ENCODE measurements at regions not wholly inside any gene's neighbourhood (a gene's known extent, or its start where the extent isn't known, plus 50 kb on each side); places are given as distances from the start of the nearest gene placed in this dataset.

DNA sequence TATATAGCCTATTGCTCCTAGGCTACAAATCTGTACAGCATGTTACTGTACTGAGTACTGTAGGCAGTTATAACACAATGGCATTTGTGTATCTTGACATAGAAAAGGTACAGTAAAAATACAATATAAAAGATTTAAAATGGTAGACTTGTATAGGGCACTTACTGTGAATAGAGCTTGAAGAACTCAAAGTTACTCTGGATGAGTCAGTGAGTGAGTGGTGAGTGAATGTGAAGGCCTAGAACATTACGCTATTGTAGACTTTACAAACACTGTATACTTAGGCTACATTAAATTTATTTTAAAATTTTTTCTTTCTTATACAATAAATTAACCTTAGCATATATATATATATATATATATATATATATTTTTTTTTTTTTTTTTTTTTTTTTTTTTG is 140.0 kb upstream of the UBE2E1 start (continued):
- TF ChIP-seq, protein P1, sequence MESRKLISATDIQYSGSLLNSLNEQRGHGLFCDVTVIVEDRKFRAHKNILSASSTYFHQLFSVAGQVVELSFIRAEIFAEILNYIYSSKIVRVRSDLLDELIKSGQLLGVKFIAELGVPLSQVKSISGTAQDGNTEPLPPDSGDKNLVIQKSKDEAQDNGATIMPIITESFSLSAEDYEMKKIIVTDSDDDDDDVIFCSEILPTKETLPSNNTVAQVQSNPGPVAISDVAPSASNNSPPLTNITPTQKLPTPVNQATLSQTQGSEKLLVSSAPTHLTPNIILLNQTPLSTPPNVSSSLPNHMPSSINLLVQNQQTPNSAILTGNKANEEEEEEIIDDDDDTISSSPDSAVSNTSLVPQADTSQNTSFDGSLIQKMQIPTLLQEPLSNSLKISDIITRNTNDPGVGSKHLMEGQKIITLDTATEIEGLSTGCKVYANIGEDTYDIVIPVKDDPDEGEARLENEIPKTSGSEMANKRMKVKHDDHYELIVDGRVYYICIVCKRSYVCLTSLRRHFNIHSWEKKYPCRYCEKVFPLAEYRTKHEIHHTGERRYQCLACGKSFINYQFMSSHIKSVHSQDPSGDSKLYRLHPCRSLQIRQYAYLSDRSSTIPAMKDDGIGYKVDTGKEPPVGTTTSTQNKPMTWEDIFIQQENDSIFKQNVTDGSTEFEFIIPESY (IDR thresholded peaks at IDR 0.05): no peak
- TF ChIP-seq GABPA (IDR thresholded peaks at IDR 0.05 in 1 of 2, conservative IDR thresholded peaks at IDR 0.05 in 1 of 2): no peak
- TF ChIP-seq JUND (IDR thresholded peaks at IDR 0.05): no peak
- no peak for TF ChIP-seq YY1 (IDR thresholded peaks at IDR 0.05)
- TF ChIP-seq, protein P2, sequence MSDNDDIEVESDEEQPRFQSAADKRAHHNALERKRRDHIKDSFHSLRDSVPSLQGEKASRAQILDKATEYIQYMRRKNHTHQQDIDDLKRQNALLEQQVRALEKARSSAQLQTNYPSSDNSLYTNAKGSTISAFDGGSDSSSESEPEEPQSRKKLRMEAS (IDR thresholded peaks at IDR 0.05): no peak

DNA sequence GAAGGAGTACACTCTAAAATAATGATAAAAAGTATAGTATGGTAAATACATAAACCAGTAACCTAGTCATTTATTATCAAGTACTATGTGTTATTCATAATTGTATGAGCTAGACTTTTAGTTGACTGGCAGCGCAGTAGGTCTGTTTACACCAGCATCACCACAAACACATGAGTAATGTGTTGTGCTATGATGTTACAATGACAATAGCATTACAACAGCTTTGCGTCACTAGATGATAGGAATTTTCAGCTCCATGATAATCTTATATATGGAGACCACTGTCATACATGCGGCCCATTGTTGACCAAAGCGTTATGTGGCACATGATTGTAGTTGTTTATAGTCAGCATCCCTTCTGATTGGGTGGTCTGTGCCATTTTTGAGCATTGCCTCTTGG is 138.9 kb upstream of the UBE2E1 start:
- Histone ChIP-seq H3K36me3 (ENCODE audit: control insufficient read depth in 4 of 4, insufficient read depth in 3 of 4, low read depth in 1 of 4, low read length in 3 of 4) (no peaks in the 10 kb centered on the region), H3K27me3 (ENCODE audit: control insufficient read depth in 4 of 4, insufficient read depth in 4 of 4, low read length in 3 of 4) (peaks cover 0 to 4% (median under 1%) of the 10 kb centered on the region in 4 donors), H3K4me1 (ENCODE audit: control insufficient read depth in 4 of 4, insufficient read depth in 4 of 4, low read length in 3 of 4) (peaks cover 0 to 2% (median under 1%) of the 10 kb centered on the region in 4 donors), H3K27ac (ENCODE audit: low read depth in 1 of 2, low read length in 2 of 2) (no peak overlapping the region), H3K4me3 (ENCODE audit: low read depth in 1 of 3, low read length in 3 of 3) (no peak overlapping the region), H3K9ac (ENCODE audit: low read depth in 1 of 2, low read length in 2 of 2) (no peak overlapping the region), H3K9me3 (ENCODE audit: control insufficient read depth in 4 of 4, low read length in 3 of 4) (no peaks in the 10 kb centered on the region)
- TF ChIP-seq, protein P3, sequence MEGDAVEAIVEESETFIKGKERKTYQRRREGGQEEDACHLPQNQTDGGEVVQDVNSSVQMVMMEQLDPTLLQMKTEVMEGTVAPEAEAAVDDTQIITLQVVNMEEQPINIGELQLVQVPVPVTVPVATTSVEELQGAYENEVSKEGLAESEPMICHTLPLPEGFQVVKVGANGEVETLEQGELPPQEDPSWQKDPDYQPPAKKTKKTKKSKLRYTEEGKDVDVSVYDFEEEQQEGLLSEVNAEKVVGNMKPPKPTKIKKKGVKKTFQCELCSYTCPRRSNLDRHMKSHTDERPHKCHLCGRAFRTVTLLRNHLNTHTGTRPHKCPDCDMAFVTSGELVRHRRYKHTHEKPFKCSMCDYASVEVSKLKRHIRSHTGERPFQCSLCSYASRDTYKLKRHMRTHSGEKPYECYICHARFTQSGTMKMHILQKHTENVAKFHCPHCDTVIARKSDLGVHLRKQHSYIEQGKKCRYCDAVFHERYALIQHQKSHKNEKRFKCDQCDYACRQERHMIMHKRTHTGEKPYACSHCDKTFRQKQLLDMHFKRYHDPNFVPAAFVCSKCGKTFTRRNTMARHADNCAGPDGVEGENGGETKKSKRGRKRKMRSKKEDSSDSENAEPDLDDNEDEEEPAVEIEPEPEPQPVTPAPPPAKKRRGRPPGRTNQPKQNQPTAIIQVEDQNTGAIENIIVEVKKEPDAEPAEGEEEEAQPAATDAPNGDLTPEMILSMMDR (IDR thresholded peaks at IDR 0.05; ENCODE audit: low read depth, low read length, missing input control): no peak
- TF ChIP-seq GABPA (IDR thresholded peaks at IDR 0.05 in 1 of 2, conservative IDR thresholded peaks at IDR 0.05 in 1 of 2): no peak
- no peak for DNase-seq (ENCODE audit: low spot score)
- WGBS: 94% methylated on average over 4 of the region's 4 CpGs

DNA sequence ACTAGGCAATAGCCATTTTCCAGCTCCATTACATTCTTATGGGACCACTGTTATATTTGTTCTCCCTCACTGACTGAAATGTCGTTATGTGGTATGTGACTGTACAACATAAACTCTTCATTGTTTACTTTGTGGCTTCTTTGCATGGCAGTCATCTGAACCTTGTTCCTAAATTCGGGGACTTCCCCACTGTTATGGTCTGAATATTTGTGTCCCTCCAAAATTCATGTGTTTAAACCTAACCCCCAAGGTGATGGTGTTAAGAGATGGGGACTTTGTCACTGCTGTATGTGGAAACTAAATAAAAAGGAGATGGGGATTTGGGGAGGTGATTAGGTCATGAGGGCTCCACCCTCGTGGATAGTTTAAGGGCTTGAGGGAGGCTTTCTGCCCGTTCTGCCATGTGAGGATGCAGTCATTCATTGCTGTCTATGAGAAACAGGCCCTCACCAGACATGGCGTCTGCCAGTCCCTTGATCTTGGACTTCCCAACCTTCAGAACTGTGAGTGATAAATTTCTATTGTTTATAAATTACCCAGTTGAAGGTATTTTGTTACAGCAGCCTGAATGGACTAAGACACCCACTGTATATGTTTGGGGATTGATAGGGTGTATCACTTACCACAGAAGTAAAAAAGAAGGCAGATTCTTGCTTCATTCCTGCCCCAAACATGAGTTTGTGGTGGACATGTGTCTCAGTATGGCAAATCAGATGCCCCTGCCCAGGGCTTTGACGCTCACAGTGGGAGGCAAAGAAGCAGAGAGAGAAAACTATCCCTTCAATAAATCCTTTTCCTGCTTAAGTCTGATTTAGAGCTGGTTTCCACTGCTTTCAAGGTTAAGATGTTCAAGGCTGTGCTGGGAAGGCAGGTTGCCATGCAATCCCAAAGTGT is 138.0 kb upstream of the UBE2E1 start:
- no peak overlapping the region for H3K27ac ChIP-seq (ENCODE audit: low read depth in 1 of 2, low read length in 2 of 2)
- TF ChIP-seq EGR1 (IDR thresholded peaks at IDR 0.05; ENCODE audit: low read depth in 2 of 2): no peak
- no peak for TF ChIP-seq YY1 (IDR thresholded peaks at IDR 0.05)
- TF ChIP-seq NR2F2 (IDR thresholded peaks at IDR 0.05): no peak
- no peak for TF ChIP-seq FOXA1 (IDR thresholded peaks at IDR 0.05)
- 82% methylated on average over 6 of the region's 6 CpGs for WGBS

DNA sequence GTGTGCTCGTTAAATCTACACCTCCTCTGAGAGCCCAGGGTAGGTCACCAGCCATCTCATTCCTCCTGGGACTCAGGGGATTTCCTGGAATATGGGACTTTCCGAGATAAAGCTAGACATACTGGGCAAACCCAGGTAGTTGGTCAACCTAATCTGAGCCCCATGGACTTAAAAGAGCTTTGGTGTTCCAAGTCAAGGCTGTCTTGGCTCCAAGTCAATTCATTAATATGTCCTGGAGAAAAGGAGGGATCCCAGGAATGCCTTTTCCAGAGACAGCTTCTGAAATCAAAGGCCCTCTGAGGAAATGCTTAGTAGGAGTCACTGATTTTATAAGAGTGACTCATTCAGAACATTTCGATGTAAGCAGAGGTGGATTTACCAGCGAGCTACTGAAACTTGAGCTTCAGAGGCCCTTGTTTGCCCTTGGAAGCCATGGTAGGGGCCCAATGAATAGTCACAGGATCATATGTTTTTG is 137.3 kb upstream of the UBE2E1 start:
- no peak overlapping the region for H3K27ac ChIP-seq (ENCODE audit: low read depth in 1 of 2, low read length in 2 of 2)
- WGBS: 80% methylated on average over 4 of the region's 4 CpGs
- no peaks in the 10 kb centered on the region for H3K9me3 ChIP-seq (ENCODE audit: control insufficient read depth in 4 of 4, low read length in 3 of 4)
- TF ChIP-seq HNF4G (IDR thresholded peaks at IDR 0.05): no peak
- TF ChIP-seq, protein P2 (IDR thresholded peaks at IDR 0.05): no peak
- TF ChIP-seq RXRA (IDR thresholded peaks at IDR 0.05): no peak
- TF ChIP-seq, protein P4, sequence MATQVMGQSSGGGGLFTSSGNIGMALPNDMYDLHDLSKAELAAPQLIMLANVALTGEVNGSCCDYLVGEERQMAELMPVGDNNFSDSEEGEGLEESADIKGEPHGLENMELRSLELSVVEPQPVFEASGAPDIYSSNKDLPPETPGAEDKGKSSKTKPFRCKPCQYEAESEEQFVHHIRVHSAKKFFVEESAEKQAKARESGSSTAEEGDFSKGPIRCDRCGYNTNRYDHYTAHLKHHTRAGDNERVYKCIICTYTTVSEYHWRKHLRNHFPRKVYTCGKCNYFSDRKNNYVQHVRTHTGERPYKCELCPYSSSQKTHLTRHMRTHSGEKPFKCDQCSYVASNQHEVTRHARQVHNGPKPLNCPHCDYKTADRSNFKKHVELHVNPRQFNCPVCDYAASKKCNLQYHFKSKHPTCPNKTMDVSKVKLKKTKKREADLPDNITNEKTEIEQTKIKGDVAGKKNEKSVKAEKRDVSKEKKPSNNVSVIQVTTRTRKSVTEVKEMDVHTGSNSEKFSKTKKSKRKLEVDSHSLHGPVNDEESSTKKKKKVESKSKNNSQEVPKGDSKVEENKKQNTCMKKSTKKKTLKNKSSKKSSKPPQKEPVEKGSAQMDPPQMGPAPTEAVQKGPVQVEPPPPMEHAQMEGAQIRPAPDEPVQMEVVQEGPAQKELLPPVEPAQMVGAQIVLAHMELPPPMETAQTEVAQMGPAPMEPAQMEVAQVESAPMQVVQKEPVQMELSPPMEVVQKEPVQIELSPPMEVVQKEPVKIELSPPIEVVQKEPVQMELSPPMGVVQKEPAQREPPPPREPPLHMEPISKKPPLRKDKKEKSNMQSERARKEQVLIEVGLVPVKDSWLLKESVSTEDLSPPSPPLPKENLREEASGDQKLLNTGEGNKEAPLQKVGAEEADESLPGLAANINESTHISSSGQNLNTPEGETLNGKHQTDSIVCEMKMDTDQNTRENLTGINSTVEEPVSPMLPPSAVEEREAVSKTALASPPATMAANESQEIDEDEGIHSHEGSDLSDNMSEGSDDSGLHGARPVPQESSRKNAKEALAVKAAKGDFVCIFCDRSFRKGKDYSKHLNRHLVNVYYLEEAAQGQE (IDR thresholded peaks at IDR 0.05): no peak
- TF ChIP-seq, protein P1 (IDR thresholded peaks at IDR 0.05): no peak

More for the DNA sequence above, 138.0 kb upstream of the UBE2E1 start:
- no peak overlapping the region for H3K9ac ChIP-seq (ENCODE audit: low read depth in 1 of 2, low read length in 2 of 2)
- peaks cover 0 to 4% (median under 1%) of the 10 kb centered on the region in 4 donors for H3K27me3 ChIP-seq (ENCODE audit: control insufficient read depth in 4 of 4, insufficient read depth in 4 of 4, low read length in 3 of 4)
- DNase-seq (ENCODE audit: low spot score): no peak
- no peaks in the 10 kb centered on the region for H3K36me3 ChIP-seq (ENCODE audit: control insufficient read depth in 4 of 4, insufficient read depth in 3 of 4, low read depth in 1 of 4, low read length in 3 of 4)
- H3K9me3 ChIP-seq (ENCODE audit: control insufficient read depth in 4 of 4, low read length in 3 of 4): no peaks in the 10 kb centered on the region
- no peak overlapping the region for H3K4me3 ChIP-seq (ENCODE audit: low read depth in 1 of 3, low read length in 3 of 3)
- H3K4me1 ChIP-seq (ENCODE audit: control insufficient read depth in 4 of 4, insufficient read depth in 4 of 4, low read length in 3 of 4): peaks cover 0 to 4% (median 2%) of the 10 kb centered on the region in 4 donors

More for the DNA sequence above, 137.3 kb upstream of the UBE2E1 start:
- Histone ChIP-seq H3K9ac (ENCODE audit: low read depth in 1 of 2, low read length in 2 of 2) (no peak overlapping the region), H3K4me1 (ENCODE audit: control insufficient read depth in 4 of 4, insufficient read depth in 4 of 4, low read length in 3 of 4) (peaks cover 0 to 4% (median 2%) of the 10 kb centered on the region in 4 donors), H3K27me3 (ENCODE audit: control insufficient read depth in 4 of 4, insufficient read depth in 4 of 4, low read length in 3 of 4) (peaks cover 0 to 4% (median under 1%) of the 10 kb centered on the region in 4 donors), H3K4me3 (ENCODE audit: low read depth in 1 of 3, low read length in 3 of 3) (no peak overlapping the region), H3K36me3 (ENCODE audit: control insufficient read depth in 4 of 4, insufficient read depth in 3 of 4, low read depth in 1 of 4, low read length in 3 of 4) (no peaks in the 10 kb centered on the region)
- no peak for DNase-seq (ENCODE audit: low spot score)

Measured in liver (tissue), 8 donors.